ENCODE measurements at regions not wholly inside any gene's neighbourhood (a gene's known extent, or its start where the extent isn't known, plus 50 kb on each side); places are given as distances from the start of the nearest gene placed in this dataset.

DNA sequence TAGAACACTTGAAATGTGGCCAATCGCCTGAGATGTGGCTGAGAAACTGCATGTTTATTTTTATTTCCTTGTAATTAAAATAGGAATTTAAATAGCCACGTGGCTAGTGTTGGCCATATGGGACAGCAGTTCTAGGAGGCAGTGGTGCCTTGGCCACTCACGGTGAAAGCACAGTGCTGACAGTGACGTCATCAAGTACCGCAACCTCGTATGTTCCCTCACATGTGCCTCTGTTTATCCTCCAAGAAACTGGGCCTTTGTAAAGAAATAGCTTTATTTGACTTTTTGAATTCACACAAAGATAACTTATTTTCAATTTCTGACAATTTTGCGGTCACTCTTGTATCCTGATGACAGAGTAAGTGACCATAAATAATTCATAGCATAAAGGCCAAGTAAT is 575.0 kb downstream of the DCDC2C start:
- H3K4me3 ChIP-seq, result no peak overlapping the region
- H3K9me3 ChIP-seq, result no peaks in the 10 kb centered on the region
- no peaks in the 10 kb centered on the region for H3K4me1 ChIP-seq
- no peak for TF ChIP-seq POLR2A (IDR thresholded peaks at IDR 0.05; ENCODE audit: low read depth)
- no peak for TF ChIP-seq EP300 (IDR thresholded peaks at IDR 0.05)
- no peak for TF ChIP-seq POLR2AphosphoS5 (IDR thresholded peaks at IDR 0.05)
- no peak for TF ChIP-seq CTCF (IDR thresholded peaks at IDR 0.05)
- H3K27me3 ChIP-seq, result no peaks in the 10 kb centered on the region
- intact Hi-C loops (cut with DNase I), result no loop called here
- WGBS, result 84% methylated on average over 7 of the region's 7 CpGs
- H3K27ac ChIP-seq (replicated peaks in 1 of 4), result no peak overlapping the region
- DNase-seq (ENCODE audit: extremely low spot score), result no peak
- no peaks in the 10 kb centered on the region for H3K36me3 ChIP-seq

- H3K27ac ChIP-seq (replicated peaks in 1 of 4), result no peak overlapping the region
- DNase-seq (ENCODE audit: extremely low spot score), result no peak
- TF ChIP-seq POLR2AphosphoS5 (IDR thresholded peaks at IDR 0.05) (no peak), CTCF (IDR thresholded peaks at IDR 0.05) (no peak), POLR2A (IDR thresholded peaks at IDR 0.05; ENCODE audit: low read depth) (no peak), EP300 (IDR thresholded peaks at IDR 0.05) (no peak)
- intact Hi-C loops (cut with DNase I), result no loop called here
- H3K9me3 ChIP-seq, result no peaks in the 10 kb centered on the region
- H3K27me3 ChIP-seq, result no peaks in the 10 kb centered on the region
- no peaks in the 10 kb centered on the region for H3K4me1 ChIP-seq
- H3K36me3 ChIP-seq, result no peaks in the 10 kb centered on the region
- WGBS, result 81% methylated on average over 5 of the region's 5 CpGs
- H3K4me3 ChIP-seq, result no peak overlapping the region
Measured at GRCh38 chr2:4279431-4279830, 576.1 kb downstream of the DCDC2C start.

GRCh38 chr2:4291430-4291829 is 588.1 kb downstream of the DCDC2C start:
- H3K4me3 ChIP-seq, result no peak overlapping the region
- H3K36me3 ChIP-seq, result no peaks in the 10 kb centered on the region
- H3K27me3 ChIP-seq, result no peaks in the 10 kb centered on the region
- intact Hi-C loops (cut with DNase I), result no loop called here
- H3K4me1 ChIP-seq, result no peaks in the 10 kb centered on the region
- H3K27ac ChIP-seq (replicated peaks in 1 of 4), result no peak overlapping the region
- no peaks in the 10 kb centered on the region for H3K9me3 ChIP-seq
- no peak for DNase-seq (ENCODE audit: extremely low spot score)
- no peak for TF ChIP-seq CTCF (IDR thresholded peaks at IDR 0.05)
- TF ChIP-seq POLR2A (IDR thresholded peaks at IDR 0.05; ENCODE audit: low read depth), result no peak
- no peak for TF ChIP-seq POLR2AphosphoS5 (IDR thresholded peaks at IDR 0.05)
- TF ChIP-seq EP300 (IDR thresholded peaks at IDR 0.05), result no peak
- WGBS, result 57% methylated on average over 4 of the region's 4 CpGs

GRCh38 chr2:4295680-4296079 is 592.3 kb downstream of the DCDC2C start:
- DNase-seq (ENCODE audit: extremely low spot score), result no peak
- intact Hi-C loops (cut with DNase I), result no loop called here

DNA sequence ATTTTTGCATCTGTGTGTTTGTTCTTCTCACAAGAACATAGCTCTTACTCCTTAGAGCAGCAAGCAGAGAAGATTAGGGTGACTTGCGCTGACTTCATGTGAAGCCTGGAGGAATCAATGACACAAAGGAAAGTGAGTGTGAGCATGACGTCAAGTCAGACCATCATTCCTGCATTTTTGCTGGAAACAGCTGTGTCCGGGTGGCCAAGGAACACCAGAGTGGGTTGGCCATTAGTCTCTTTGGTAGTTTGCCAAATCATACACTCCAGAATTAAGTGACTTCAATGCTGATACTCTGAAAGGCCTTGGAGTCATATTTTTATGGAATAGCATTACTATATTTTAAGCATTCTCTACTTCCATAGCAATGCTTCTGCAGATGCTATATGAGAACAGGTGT is 597.2 kb downstream of the DCDC2C start:
- TF ChIP-seq POLR2A (IDR thresholded peaks at IDR 0.05; ENCODE audit: low read depth) (no peak), CTCF (IDR thresholded peaks at IDR 0.05) (no peak), POLR2AphosphoS5 (IDR thresholded peaks at IDR 0.05) (no peak), EP300 (IDR thresholded peaks at IDR 0.05) (no peak)
- Histone ChIP-seq H3K27ac (replicated peaks in 1 of 4) (no peak overlapping the region), H3K36me3 (no peaks in the 10 kb centered on the region), H3K4me3 (no peak overlapping the region), H3K27me3 (no peaks in the 10 kb centered on the region), H3K9me3 (no peaks in the 10 kb centered on the region), H3K4me1 (no peaks in the 10 kb centered on the region)
- 72% methylated on average over 3 of the region's 3 CpGs for WGBS
- DNase-seq (ENCODE audit: extremely low spot score), result no peak
- intact Hi-C loops (cut with DNase I), result no loop called here

More at GRCh38 chr2:4295680-4296079, 592.3 kb downstream of the DCDC2C start:
- Histone ChIP-seq H3K9me3 (no peaks in the 10 kb centered on the region), H3K36me3 (no peaks in the 10 kb centered on the region), H3K27me3 (no peaks in the 10 kb centered on the region), H3K4me3 (no peak overlapping the region), H3K4me1 (no peaks in the 10 kb centered on the region), H3K27ac (replicated peaks in 1 of 4) (no peak overlapping the region)
- no peak for TF ChIP-seq POLR2AphosphoS5 (IDR thresholded peaks at IDR 0.05)
- TF ChIP-seq EP300 (IDR thresholded peaks at IDR 0.05), result no peak
